KMS-11 (cell line): ENCODE measurements at regions not wholly inside any gene's neighbourhood (a gene's known extent, or its start where the extent isn't known, plus 50 kb on each side); places are given as distances from the start of the nearest gene placed in this dataset.

Experiments used
- H2AFZ ChIP-seq: fragments of 200-600 bp; sonication (generic); 2 replicates; pipeline ENCODE4 v1.6.1; 2016; ENCODE audit warnings: antibody characterized with exemption, mixed run types, low read depth
- H3K27ac ChIP-seq: fragments of 200-600 bp; sonication (generic); 2 replicates; pipeline ENCODE4 v1.6.1; 2016; ENCODE audit warnings: mild to moderate bottlenecking, mixed run types
- H3K27me3 ChIP-seq: fragments of 200-600 bp; sonication (generic); 2 replicates; pipeline ENCODE4 v1.6.1; 2017; ENCODE audit warnings: mild to moderate bottlenecking, low read depth, mixed run types, moderate library complexity; ENCODE audit not compliant: insufficient read depth
- H3K36me3 ChIP-seq: fragments of 200-600 bp; sonication (generic); 2 replicates; pipeline ENCODE4 v1.6.1; 2017; ENCODE audit warnings: mild to moderate bottlenecking, mixed run types; ENCODE audit not compliant: insufficient read depth
- H3K4me1 ChIP-seq: fragments of 200-600 bp; sonication (generic); 2 replicates; pipeline ENCODE4 v1.6.1; 2016; ENCODE audit warnings: mild to moderate bottlenecking, low read depth, mixed run types; ENCODE audit not compliant: poor library complexity, severe bottlenecking
- H3K4me2 ChIP-seq: fragments of 200-600 bp; sonication (generic); 2 replicates; pipeline ENCODE4 v1.7.0; 2016; ENCODE audit warnings: mild to moderate bottlenecking, mixed run types
- H3K4me3 ChIP-seq: fragments of 200-600 bp; sonication (generic); IDR thresholded peaks from 2 replicates; pipeline ENCODE4 v1.6.1; 2017; ENCODE audit warnings: low read depth, low read length, mixed read lengths; ENCODE audit not compliant: insufficient read depth
- H3K79me2 ChIP-seq: fragments of 200-600 bp; sonication (generic); 2 replicates; pipeline ENCODE4 v1.6.1; 2016; ENCODE audit warnings: low read depth, mixed run types; ENCODE audit not compliant: insufficient read depth
- H3K9ac ChIP-seq: fragments of 200-600 bp; sonication (generic); 2 replicates; pipeline ENCODE4 v1.6.1; 2016; ENCODE audit warnings: mild to moderate bottlenecking, mixed run types
- H4K20me1 ChIP-seq: fragments of 200-600 bp; sonication (generic); 2 replicates; pipeline ENCODE4 v1.6.1; 2016; ENCODE audit warnings: mild to moderate bottlenecking, mixed run types; ENCODE audit not compliant: insufficient read depth
- CTCF ChIP-seq: fragments of 200-600 bp; sonication (generic); conservative IDR thresholded peaks from 2 replicates; pipeline ENCODE4 v1.6.1; 2017; ENCODE audit warnings: low read depth, mild to moderate bottlenecking, antibody characterized with exemption, low read length, moderate library complexity, mixed read lengths

- H3K9ac ChIP-seq, result no peak overlapping the region
- H3K4me1 ChIP-seq, result no peaks in the 10 kb centered on the region
- H3K27ac ChIP-seq, result no peak overlapping the region
- H2AFZ ChIP-seq, result no peak overlapping the region
- H4K20me1 ChIP-seq, result no peaks in the 10 kb centered on the region
- H3K79me2 ChIP-seq, result no peaks in the 10 kb centered on the region
- no peaks in the 10 kb centered on the region for H3K36me3 ChIP-seq
- no peak overlapping the region for H3K4me2 ChIP-seq
- H3K27me3 ChIP-seq, result no peaks in the 10 kb centered on the region
- TF ChIP-seq CTCF, result no peak
- H3K4me3 ChIP-seq, result no peak overlapping the region
Observed at GRCh38 chr4:126610933-126611332, 1021.8 kb upstream of the INTU start.

GRCh38 chr4:126611900-126612299, 1020.9 kb upstream of the INTU start:
- H3K4me2 ChIP-seq, result no peak overlapping the region
- no peak overlapping the region for H2AFZ ChIP-seq
- no peak for TF ChIP-seq CTCF

GRCh38 chr4:126614356-126614855, 1018.4 kb upstream of the INTU start:
- no peak overlapping the region for H3K4me2 ChIP-seq
- no peak overlapping the region for H3K27ac ChIP-seq
- no peaks in the 10 kb centered on the region for H4K20me1 ChIP-seq
- no peak for TF ChIP-seq CTCF
- H3K79me2 ChIP-seq, result no peaks in the 10 kb centered on the region
- H3K27me3 ChIP-seq, result no peaks in the 10 kb centered on the region
- H2AFZ ChIP-seq, result no peak overlapping the region
- H3K9ac ChIP-seq, result no peak overlapping the region
- H3K4me1 ChIP-seq, result no peaks in the 10 kb centered on the region
- no peak overlapping the region for H3K4me3 ChIP-seq
- H3K36me3 ChIP-seq, result no peaks in the 10 kb centered on the region

More at GRCh38 chr4:126611900-126612299, 1020.9 kb upstream of the INTU start:
- no peak overlapping the region for H3K9ac ChIP-seq
- no peak overlapping the region for H3K27ac ChIP-seq
- H3K79me2 ChIP-seq, result no peaks in the 10 kb centered on the region
- no peaks in the 10 kb centered on the region for H3K36me3 ChIP-seq
- H3K27me3 ChIP-seq, result no peaks in the 10 kb centered on the region
- no peaks in the 10 kb centered on the region for H3K4me1 ChIP-seq
- H3K4me3 ChIP-seq, result no peak overlapping the region
- H4K20me1 ChIP-seq, result no peaks in the 10 kb centered on the region

GRCh38 chr4:126616795-126617194, 1016.0 kb upstream of the INTU start:
- no peaks in the 10 kb centered on the region for H4K20me1 ChIP-seq
- no peaks in the 10 kb centered on the region for H3K79me2 ChIP-seq
- H3K4me3 ChIP-seq, result no peak overlapping the region
- no peak overlapping the region for H3K27ac ChIP-seq
- no peak overlapping the region for H3K4me2 ChIP-seq
- no peak for TF ChIP-seq CTCF
- no peak overlapping the region for H2AFZ ChIP-seq
- H3K27me3 ChIP-seq, result no peaks in the 10 kb centered on the region
- H3K9ac ChIP-seq, result no peak overlapping the region
- H3K4me1 ChIP-seq, result no peaks in the 10 kb centered on the region
- no peaks in the 10 kb centered on the region for H3K36me3 ChIP-seq
